Activated CD4-positive, alpha-beta T cell treated with anti-CD3 and anti-CD28 coated beads, Interleukin-2, amount 50 U/mL, for 1 hour (primary cell): ENCODE measurements at regions not wholly inside any gene's neighbourhood (a gene's known extent, or its start where the extent isn't known, plus 50 kb on each side); places are given as distances from the start of the nearest gene placed in this dataset.

Source experiments
- DNase-seq: peaks from one replicate; pipeline ENCODE4 v3.0.0-alpha.2; 2020

DNA sequence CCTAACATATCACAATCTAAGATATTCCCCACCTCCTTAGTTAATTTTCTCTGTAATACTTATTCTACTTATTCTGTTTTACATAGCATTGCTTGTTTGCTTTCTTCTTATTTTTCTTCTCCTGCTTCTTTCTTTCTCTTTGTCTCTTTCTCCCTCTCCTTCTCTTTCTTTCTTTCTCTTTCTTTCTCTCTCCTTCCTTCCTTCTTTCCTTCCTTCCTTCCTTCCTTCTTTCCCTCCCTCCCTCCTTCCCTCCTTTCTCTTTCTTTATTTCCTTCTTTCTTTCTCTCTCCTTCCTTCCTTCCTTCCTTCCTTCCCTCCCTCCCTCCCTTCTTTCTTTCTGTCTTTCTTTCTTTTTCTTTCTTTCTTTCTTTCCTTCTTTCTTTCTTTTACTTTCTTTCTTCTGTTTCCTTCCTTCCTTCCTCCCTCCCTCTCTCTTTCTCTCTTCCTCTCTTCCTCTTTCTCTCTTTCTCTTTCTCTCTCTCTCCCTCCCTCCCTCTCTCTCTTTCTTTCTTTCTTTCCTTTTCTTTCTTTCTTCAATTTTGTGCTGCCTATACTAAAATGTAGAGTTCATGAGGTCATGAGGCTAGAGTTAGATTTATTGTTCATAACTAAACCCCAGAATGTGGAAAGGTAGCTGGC lies 445.4 kb downstream of the GATA3 start:
- no peak for DNase-seq

- no peak for DNase-seq
These were observed 448.1 kb downstream of the GATA3 start for GRCh38 chr10:8502573-8502972.

- no peak for DNase-seq
These were observed 450.0 kb downstream of the GATA3 start for GRCh38 chr10:8504499-8504898.

- no peak for DNase-seq
These were observed 452.7 kb downstream of the GATA3 start for GRCh38 chr10:8507156-8507555.

GRCh38 chr10:8508882-8509281 lies 454.4 kb downstream of the GATA3 start:
- no peak for DNase-seq

GRCh38 chr10:8510471-8510870 lies 456.0 kb downstream of the GATA3 start:
- DNase-seq, result no peak

GRCh38 chr10:8511026-8511425 lies 456.5 kb downstream of the GATA3 start:
- no peak for DNase-seq

- DNase-seq, result no peak
These were observed 459.0 kb downstream of the GATA3 start for GRCh38 chr10:8513155-8514147.

DNA sequence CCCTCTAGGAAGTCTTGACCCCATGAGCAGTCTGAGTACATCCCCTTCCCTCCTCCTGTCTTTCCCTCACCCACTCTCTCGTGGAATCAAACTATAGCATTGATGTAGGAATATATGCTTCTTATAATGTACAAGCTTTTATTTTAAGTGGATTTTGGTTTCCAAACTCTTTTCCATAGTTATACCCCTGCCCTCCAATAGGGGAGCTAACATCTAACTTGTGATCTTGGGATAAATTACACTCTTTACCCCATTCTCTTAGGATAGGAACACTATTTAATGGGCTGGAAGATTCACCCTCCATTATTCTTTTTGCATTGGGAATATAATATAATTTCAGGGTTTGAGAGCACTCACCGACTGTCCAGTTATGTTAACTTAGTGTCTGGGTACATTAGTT lies 465.9 kb downstream of the GATA3 start:
- no peak for DNase-seq

GRCh38 chr10:8527773-8528172 lies 473.3 kb downstream of the GATA3 start:
- no peak for DNase-seq

DNA sequence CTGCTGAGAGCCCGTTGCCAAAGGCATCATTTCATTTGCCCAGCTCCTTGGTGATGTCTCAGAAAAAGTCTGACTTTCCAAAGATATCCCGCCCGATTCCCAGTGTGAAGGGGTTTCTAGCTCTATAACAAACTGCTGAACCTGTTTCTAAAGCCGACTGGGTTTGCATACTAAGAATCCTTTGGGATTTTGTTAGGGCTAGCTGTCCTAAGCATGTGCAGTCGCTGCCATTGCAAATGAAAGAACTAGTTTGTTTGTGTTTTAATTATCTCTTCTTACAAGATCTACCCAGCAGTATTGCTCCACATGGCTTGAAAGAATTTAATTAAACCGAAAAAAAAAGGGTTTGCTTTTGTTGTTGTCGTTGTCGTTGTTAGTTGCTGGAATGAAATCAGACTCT lies 476.6 kb downstream of the GATA3 start:
- no peak for DNase-seq

DNA sequence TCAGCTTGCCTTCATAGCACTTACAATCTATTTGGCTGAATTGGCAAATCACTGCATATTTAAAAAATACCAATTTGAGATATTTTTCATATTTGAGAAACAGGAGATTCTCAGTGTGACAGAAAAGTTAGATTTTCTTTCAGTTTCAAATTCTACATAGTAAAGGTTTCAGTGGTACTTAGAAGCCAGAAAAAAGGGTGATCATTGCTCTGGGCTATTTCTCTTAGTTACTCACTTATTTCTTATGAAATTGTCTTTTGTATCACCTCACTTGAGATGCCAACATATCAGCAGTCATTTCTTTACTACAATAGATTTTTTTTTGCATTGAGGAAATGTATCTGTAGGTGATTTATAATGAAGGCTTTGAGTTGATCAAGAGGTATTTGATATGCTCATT lies 478.2 kb downstream of the GATA3 start:
- DNase-seq, result no peak

DNA sequence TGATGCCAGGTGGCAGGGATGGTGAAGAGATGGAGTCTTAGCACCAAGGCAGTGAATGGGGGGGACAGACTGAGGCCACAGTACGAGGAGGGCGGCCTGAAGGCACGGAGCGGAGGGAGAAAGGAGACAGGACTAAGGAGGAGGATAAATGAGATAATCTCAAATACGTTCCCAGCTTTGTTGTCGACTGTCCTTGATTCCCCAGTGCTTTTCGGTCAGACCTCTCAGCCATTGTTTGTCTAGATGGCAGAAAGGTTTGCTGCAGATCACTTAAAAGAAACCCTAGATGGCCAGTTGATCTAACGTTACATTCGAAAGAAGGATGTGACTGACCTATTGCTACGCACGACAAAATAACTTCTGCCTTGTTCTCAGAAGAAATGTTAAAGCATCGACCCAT lies 479.0 kb downstream of the GATA3 start:
- no peak for DNase-seq

DNA sequence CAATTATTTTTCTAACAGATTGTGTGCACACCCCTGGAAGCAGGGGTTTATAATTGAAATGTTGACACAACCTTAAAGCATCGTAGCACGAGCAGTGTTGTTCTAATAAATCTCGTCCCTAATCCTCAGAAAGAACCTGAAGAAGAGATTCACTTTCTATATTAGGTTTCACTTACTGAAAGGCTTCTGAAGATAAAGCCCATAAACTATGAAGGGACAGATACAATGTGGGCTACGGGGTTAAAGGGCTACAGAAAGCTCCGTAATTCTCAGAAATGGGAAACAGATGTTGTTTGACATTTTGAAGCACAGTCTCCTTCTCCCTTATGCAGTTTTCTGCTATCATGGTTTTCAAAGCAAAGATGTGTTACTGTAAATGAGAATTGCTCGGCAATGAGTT lies 479.6 kb downstream of the GATA3 start:
- DNase-seq, result no peak

DNA sequence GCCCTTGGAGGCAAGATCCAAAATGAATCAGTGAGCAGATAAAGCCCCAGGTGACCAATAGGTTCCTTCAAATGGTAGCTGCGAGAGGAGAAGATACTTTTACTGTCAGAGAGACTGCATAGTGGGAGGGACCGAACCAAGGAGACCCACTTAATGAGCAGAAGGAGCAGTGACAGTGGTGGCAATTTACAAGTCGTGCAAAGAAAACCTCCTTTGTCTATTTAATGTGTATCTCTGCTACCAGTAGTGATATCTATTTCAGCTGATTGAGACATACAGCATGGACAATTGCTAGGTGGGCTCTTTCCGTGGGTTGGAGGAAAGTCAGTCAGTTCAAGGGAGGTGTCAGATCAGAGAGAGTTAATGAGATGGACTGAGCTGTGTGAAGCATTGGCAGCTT lies 480.4 kb downstream of the GATA3 start:
- no peak for DNase-seq

DNA sequence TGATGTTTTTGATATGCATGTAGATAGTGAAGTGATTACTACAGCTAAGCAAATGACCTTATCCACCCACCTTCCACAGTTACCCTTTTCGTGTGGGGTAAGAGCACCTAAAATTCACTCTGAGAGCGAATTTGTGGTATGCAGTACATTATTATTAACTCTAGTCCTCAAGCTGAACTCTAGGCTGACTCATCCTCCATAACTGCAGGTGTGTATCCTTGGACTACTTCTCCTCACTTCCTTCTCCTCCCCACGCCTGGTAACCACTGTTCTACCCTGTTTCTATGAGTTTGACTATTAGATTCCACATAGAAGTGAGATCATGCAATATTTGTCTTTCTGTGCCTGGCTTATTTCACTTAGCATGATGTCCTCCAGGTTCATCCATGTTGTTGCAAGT lies 484.6 kb downstream of the GATA3 start:
- DNase-seq, result no peak

DNA sequence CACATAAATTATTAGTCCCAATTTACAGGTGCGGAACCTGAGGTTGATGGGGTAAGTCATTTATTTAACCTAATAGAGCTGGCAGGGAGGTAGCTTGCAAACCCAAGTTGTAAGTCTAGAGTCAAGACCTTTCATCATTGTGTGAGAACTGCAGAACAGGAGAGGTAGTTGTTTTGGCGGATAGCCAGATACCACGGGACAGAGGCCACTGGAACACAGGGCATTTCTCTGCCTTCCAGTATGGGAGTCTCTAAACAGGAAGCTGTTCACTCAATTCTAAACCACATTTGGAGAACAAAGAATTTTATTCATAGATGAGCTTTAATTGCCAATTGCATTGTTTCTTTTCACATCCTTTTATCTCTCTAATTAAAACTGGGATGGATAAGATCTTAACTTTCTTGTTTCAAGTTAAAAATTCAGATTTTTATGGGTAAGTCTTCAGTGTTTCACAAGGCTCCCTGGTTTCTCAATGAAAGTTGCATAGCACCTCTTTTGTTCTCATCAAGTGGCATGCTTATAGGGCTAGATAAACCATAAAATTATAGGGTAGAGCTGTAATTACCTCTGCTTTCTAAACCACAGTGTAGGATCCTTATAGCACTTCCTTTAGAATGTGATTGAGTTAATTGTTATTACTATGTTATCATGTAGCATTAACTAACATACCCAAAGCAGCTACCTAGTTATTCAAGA lies 489.0 kb downstream of the GATA3 start:
- no peak for DNase-seq

GRCh38 chr10:8544057-8544380 lies 489.5 kb downstream of the GATA3 start:
- DNase-seq, result no peak

- no peak for DNase-seq
These were observed 490.0 kb downstream of the GATA3 start for GRCh38 chr10:8544500-8544899.

DNA sequence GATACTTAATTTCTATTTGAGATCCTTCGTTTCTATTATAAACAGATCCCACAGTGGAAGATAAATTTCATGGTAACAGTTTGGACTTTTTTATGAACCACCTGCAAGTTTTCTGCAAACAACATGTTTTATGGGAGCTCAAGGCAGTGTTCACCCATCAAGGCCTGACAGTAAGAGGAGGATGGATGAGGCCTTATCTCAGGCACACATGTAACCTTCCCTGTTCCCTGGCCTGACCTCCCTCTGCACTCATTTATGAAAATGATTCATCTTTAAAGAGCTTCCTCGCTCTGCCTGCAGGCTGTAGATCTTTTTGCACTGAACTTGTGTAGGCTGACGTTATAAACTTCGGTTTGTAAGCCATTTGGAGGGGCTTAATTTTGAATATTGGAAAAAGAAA lies 500.1 kb downstream of the GATA3 start:
- no peak for DNase-seq

DNA sequence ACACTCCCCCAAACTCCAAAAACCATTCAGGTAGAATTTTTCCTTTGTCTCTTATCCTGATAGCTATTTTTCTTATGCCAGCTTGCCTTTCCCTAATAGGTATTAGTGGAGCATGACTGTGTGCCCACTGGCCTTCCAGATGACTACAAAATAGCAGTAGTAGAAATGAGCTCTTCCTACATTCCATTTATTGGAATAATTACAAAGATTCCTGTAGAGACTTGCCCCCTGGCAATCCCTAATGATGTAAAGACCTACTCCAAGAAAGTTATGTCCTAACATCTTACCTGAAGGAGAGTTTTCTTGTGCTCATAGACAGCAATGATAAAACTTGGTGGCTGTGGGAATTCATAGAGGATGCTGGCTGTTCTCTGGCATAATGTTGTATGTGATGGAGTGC lies 501.8 kb downstream of the GATA3 start:
- DNase-seq, result no peak

DNA sequence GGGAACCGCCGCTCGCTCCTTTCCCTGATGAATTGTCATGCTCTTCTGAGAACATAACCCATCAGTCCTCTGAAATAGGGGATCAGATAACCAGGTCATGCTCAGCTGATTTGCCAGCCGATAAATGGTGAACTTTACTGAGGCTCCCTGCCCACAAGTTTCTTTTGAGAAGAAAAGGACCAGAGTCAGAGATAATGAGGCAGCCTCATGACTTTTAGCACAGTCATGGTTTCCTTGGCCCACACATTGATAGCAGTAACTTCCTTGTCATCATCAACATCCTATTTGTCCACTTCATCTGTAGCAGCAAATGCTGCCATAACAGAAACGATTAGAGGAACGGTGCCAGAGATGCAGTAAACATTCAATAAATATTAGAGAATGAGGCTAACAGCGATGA lies 509.0 kb downstream of the GATA3 start:
- no peak for DNase-seq

GRCh38 chr10:8566737-8567136 lies 512.2 kb downstream of the GATA3 start:
- no peak for DNase-seq

GRCh38 chr10:8568401-8568800 lies 513.9 kb downstream of the GATA3 start:
- no peak for DNase-seq
